ENCODE measurements at regions not wholly inside any gene's neighbourhood (a gene's known extent, or its start where the extent isn't known, plus 50 kb on each side); places are given as distances from the start of the nearest gene placed in this dataset.

- TF ChIP-seq CTCF (IDR thresholded peaks at IDR 0.05; ENCODE audit: low read depth, low read length) (no peak), POLR2A (IDR thresholded peaks at IDR 0.05; ENCODE audit: extremely low read depth, insufficient read length) (no peak)
Observed at GRCh38 chrX:104315555-104315954, 60.8 kb upstream of the ESX1 start.

All from NB4 (cell line).